ENCODE measurements at regions not wholly inside any gene's neighbourhood (a gene's known extent, or its start where the extent isn't known, plus 50 kb on each side); places are given as distances from the start of the nearest gene placed in this dataset.

GRCh38 chr7:12485845-12486244 is 82.2 kb upstream of the VWDE start:
- no peak for TF ChIP-seq CTCF (conservative IDR thresholded peaks at IDR 0.05)
- Mint-ChIP-seq H3K27ac (no peak overlapping the region), H3K27me3 (ENCODE audit: insufficient read depth) (no peaks in the 10 kb centered on the region), H3K4me3 (no peak overlapping the region), H3K9me3 (no peaks in the 10 kb centered on the region), H3K4me1 (peaks cover 1% of the 10 kb centered on the region), H3K36me3 (ENCODE audit: low read depth) (no peaks in the 10 kb centered on the region)
- DNase-seq, result no peak
- WGBS, 2 experiments (ENCODE audit: insufficient coverage in 1 of 2, insufficient read length in 1 of 2), result 84% methylated on average over 2 of the region's 2 CpGs; no CpG with 5 or more reads in 1 of the 2 experiments
- Histone ChIP-seq H3K27ac (ENCODE audit: low read depth, low read length) (no peak overlapping the region), H3K27me3 (ENCODE audit: control insufficient read depth, insufficient read depth, low read length, poor library complexity, severe bottlenecking) (no peaks in the 10 kb centered on the region), H3K36me3 (ENCODE audit: control insufficient read depth, insufficient read depth, low read length) (no peaks in the 10 kb centered on the region), H3K4me1 (ENCODE audit: control insufficient read depth, insufficient read depth, low read length) (no peaks in the 10 kb centered on the region), H3K9me3 (ENCODE audit: control insufficient read depth, low read length) (no peaks in the 10 kb centered on the region), H3K4me3 (ENCODE audit: low read length) (no peak overlapping the region), H3K9ac (ENCODE audit: extremely low read depth, low read length, poor library complexity, severe bottlenecking) (no peak overlapping the region)

- no peak overlapping the region for H3K27ac ChIP-seq (ENCODE audit: low read depth, low read length)
- Mint-ChIP-seq H3K27ac (no peak overlapping the region), H3K36me3 (ENCODE audit: low read depth) (no peaks in the 10 kb centered on the region), H3K9me3 (no peaks in the 10 kb centered on the region), H3K4me1 (peaks cover 6% of the 10 kb centered on the region), H3K27me3 (ENCODE audit: insufficient read depth) (no peaks in the 10 kb centered on the region), H3K4me3 (no peak overlapping the region)
- no peaks in the 10 kb centered on the region for H3K4me1 ChIP-seq (ENCODE audit: control insufficient read depth, insufficient read depth, low read length)
- DNase-seq, result no peak
- H3K36me3 ChIP-seq (ENCODE audit: control insufficient read depth, insufficient read depth, low read length), result no peaks in the 10 kb centered on the region
- no peak overlapping the region for H3K9ac ChIP-seq (ENCODE audit: extremely low read depth, low read length, poor library complexity, severe bottlenecking)
- no peaks in the 10 kb centered on the region for H3K27me3 ChIP-seq (ENCODE audit: control insufficient read depth, insufficient read depth, low read length, poor library complexity, severe bottlenecking)
- no peaks in the 10 kb centered on the region for H3K9me3 ChIP-seq (ENCODE audit: control insufficient read depth, low read length)
- no peak for TF ChIP-seq CTCF (conservative IDR thresholded peaks at IDR 0.05)
- no peak overlapping the region for H3K4me3 ChIP-seq (ENCODE audit: low read length)
These were observed 82.2 kb upstream of the SCIN start for GRCh38 chr7:12488341-12488740.

- 39 to 57% methylated on average over 1 to 2 of the region's 2 CpGs for WGBS, 2 experiments (ENCODE audit: insufficient coverage in 1 of 2, insufficient read length in 1 of 2)
- no peaks in the 10 kb centered on the region for H3K27me3 Mint-ChIP-seq (ENCODE audit: insufficient read depth)
- no peak for DNase-seq
- Histone ChIP-seq H3K4me3 (ENCODE audit: low read length) (no peak overlapping the region), H3K9ac (ENCODE audit: extremely low read depth, low read length, poor library complexity, severe bottlenecking) (no peak overlapping the region), H3K27ac (ENCODE audit: low read depth, low read length) (no peak overlapping the region), H3K4me1 (ENCODE audit: control insufficient read depth, insufficient read depth, low read length) (no peaks in the 10 kb centered on the region), H3K36me3 (ENCODE audit: control insufficient read depth, insufficient read depth, low read length) (no peaks in the 10 kb centered on the region), H3K9me3 (ENCODE audit: control insufficient read depth, low read length) (no peaks in the 10 kb centered on the region), H3K27me3 (ENCODE audit: control insufficient read depth, insufficient read depth, low read length, poor library complexity, severe bottlenecking) (no peaks in the 10 kb centered on the region)
- peaks cover 6% of the 10 kb centered on the region for H3K4me1 Mint-ChIP-seq
- H3K9me3 Mint-ChIP-seq, result no peaks in the 10 kb centered on the region
- H3K4me3 Mint-ChIP-seq, result no peak overlapping the region
- peak; percentile 79 for TF ChIP-seq CTCF (conservative IDR thresholded peaks at IDR 0.05)
- H3K27ac Mint-ChIP-seq, result no peak overlapping the region
- no peaks in the 10 kb centered on the region for H3K36me3 Mint-ChIP-seq (ENCODE audit: low read depth)
These were observed 80.3 kb upstream of the SCIN start for GRCh38 chr7:12490107-12490688.

Data from endodermal cell (in vitro differentiated cells).